MM.1S (cell line): ENCODE measurements at regions not wholly inside any gene's neighbourhood (a gene's known extent, or its start where the extent isn't known, plus 50 kb on each side); places are given as distances from the start of the nearest gene placed in this dataset.

Source experiments
- EZH2 ChIP-seq: fragments of 300-600 bp; sonication (generic); optimal IDR thresholded peaks from 2 replicates; pipeline ENCODE3; 2017; ENCODE audit warnings: low read depth, mild to moderate bottlenecking, antibody characterized with exemption, low read length, mixed read lengths
- EZH2phosphoT487 ChIP-seq: fragments of 300-600 bp; sonication (generic); IDR thresholded peaks from 2 replicates; pipeline ENCODE4 v1.6.1; 2018; ENCODE audit warnings: antibody characterized with exemption, low read length
- TF ChIP-seq, protein P1 (sequence below): fragments of 300-600 bp; sonication (generic); IDR thresholded peaks from 2 replicates; pipeline ENCODE4 v1.5.1; 2016; ENCODE audit warnings: antibody characterized with exemption, low read length, mixed read lengths

DNA sequence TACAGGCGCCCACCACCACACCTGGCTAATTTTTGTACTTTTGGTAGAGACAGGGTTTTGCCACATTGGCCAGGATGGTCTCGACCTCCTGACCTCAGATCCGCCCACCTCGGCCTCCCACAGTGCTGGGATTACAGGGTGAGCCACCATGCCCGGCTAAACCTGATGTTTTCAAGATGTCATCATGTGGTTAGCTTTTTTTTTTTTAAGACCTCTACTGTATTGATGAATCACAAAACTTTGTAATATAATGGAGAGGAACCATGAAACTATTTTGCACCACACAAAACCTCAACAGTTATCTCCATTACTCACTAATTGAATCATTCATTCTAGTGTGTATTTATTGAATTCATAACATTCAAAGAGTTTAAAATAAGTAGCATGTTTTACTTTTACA, 94.7 kb upstream of the NEIL3 start:
- TF ChIP-seq, protein P1, sequence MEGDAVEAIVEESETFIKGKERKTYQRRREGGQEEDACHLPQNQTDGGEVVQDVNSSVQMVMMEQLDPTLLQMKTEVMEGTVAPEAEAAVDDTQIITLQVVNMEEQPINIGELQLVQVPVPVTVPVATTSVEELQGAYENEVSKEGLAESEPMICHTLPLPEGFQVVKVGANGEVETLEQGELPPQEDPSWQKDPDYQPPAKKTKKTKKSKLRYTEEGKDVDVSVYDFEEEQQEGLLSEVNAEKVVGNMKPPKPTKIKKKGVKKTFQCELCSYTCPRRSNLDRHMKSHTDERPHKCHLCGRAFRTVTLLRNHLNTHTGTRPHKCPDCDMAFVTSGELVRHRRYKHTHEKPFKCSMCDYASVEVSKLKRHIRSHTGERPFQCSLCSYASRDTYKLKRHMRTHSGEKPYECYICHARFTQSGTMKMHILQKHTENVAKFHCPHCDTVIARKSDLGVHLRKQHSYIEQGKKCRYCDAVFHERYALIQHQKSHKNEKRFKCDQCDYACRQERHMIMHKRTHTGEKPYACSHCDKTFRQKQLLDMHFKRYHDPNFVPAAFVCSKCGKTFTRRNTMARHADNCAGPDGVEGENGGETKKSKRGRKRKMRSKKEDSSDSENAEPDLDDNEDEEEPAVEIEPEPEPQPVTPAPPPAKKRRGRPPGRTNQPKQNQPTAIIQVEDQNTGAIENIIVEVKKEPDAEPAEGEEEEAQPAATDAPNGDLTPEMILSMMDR, result no peak
- TF ChIP-seq EZH2 (no peak), EZH2phosphoT487 (no peak)
